Effector CD8-positive, alpha-beta T cell (primary cell): ENCODE measurements at regions not wholly inside any gene's neighbourhood (a gene's known extent, or its start where the extent isn't known, plus 50 kb on each side); places are given as distances from the start of the nearest gene placed in this dataset.

Experiments used
- DNase-seq: peaks from one replicate; lab custom pipeline; 2025; lab: John Stamatoyannopoulos, UW

DNA sequence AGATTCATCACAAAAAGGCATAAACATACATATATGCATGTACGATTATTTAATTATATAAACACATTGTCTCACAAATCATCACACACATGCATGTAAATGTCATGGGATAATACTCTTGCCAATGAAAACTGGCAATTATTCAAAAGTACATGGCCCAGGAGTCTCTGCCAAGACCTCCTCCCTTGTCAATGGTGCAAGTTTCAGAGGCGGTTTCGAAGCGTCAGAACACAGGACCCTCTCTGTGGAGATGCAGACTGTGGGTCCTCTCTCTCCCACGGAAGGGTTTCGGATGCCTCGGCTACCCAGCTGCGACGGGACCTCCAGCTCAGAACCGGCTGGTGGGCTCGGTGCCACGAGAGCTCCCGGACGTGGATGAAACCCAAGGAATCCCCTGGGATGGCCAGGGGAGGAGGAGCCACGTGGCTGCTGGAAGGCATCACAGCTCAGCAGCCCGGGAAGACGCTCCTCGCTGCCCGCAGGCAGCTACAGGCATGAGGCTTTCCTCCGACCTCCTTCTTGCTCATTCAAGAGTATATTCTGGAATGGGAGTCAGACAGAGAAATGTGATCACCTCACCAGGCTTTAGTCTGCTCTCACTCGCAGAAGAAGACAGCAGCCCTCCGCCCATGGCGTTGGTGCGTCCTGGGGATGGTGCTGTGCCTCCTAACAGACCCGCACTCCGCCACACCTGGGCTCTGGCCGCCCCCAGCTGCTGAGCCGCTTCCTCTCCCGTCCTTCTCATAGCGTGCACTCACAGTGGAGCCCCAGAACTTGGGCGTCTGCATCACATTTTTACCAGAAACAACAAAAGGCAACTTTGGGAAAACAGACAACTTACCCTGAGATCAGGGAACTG is 308.8 kb downstream of the IRX2 start:
- DNase-seq, result no peak

DNA sequence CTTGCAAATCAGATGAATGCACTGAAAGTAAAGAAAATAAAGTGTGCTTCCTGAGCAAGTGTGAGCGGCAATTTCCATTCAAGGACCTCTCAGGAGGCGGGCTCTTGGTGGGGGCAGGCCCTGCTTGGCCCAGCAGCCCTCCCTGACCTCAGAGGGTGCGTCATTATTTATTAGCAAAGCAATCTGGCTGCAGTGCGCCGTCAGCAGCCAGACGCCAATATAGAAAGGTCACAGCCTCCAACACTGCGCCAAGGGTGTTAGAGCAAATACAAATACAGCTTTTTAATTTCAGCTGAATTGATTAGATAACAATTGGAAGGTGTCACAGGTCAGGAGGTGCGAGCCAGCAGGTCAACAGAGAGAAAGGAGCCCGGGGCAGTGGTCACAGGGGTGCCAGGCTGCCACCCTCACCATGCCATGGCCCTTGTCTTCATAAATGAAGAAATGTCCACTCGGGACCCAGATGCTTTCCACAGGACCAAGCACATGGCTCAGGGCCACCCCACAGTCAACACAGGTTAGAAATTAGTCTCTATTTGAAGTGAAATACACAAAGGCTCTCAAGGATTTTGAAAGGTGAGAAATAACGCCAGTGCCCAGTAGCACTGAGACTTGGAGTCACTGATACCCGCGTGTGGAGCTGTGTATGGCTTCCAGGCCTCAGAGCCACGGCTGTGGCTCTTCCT is 309.8 kb downstream of the IRX2 start:
- no peak for DNase-seq

DNA sequence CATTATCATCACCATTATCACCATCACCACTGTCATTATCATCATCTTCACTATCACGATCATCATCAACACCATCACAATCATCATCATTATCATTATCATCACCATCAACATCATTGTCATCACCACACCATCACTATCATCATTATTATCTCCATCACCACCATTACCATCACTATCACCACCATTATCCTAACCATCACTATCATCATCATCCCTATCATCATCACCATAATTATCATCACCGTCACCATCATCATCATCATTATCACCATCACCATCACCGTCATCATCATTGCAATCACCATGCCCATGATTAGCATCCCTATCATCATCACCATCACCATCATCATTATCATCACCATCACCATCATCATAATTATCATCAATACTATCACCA is 311.9 kb downstream of the IRX2 start:
- no peak for DNase-seq

DNA sequence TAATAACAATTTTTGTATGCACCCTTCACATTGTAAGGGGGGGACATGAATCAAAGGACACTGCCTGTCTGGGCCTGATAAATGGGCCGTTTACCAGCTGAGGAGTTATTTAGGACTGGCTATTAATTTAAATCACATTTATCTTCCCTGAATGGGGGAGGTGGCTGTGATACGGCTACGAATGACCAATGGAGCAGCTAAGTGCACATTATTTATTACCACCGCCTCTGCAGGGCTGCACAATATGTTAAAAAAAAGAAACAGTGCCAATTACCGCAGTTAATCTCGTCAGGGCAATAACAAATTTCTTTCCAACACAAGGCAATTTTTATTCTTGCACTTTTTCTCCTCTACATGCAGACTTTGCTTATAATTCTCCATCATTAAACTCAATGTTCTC is 318.4 kb downstream of the IRX2 start:
- no peak for DNase-seq

DNA sequence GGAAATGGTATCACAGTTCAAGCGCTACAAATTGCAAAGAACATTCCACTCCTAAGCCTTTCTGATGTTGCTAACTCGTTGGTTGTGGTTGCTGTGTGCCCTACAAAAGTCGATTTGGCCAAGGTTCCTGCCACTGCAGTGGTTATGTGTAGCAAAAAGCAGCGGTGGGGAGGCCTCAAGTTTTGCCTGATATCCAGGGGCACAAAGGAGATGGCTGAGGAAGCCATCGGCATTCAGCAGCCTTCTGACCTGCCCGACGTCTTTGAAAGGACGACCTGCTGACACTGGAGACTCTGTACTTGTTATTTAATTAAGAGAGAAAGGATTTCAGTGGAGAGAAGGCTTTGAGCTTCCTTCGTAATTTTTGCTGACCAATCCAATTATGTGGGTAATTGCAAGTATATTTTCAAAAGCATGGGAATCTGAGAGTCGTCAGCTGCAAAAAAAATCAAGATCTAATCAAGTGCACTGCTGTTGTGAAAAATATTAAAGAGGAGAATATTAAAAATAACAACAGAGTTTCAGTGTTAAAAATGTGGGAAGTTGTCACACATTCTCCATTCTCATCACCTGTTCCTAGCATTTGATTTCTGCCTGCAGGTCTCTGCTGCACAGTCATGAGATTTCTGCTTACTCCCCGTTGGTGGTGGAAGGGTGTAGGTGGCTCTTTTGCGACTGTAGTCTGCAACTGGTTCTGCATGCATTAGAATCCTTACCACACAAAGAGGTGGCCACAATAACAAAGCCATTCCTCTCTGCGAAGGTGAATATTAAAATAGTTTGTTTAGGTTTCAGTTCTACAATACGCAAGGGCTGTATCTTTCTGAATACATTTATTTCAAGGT is 319.2 kb downstream of the IRX2 start:
- no peak for DNase-seq

DNA sequence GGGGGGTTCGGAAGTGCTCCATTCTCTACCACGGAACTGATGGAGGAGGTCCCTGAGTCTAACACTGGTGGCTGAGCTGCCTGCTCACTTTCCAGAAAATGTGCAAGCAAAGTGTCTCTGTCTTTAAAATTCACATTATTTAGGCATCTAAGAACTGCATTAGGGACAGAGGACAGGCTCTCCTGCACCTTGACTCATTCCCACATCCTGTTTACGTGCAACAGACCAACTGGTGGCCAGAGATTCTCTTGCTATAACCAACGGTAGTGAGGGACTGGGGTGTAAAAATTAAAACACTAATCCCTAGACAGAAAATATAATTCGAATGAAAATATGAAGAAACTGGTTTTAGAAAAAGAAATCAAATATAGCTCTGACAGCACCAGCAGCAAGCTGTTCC is 320.9 kb downstream of the IRX2 start:
- DNase-seq, result no peak

DNA sequence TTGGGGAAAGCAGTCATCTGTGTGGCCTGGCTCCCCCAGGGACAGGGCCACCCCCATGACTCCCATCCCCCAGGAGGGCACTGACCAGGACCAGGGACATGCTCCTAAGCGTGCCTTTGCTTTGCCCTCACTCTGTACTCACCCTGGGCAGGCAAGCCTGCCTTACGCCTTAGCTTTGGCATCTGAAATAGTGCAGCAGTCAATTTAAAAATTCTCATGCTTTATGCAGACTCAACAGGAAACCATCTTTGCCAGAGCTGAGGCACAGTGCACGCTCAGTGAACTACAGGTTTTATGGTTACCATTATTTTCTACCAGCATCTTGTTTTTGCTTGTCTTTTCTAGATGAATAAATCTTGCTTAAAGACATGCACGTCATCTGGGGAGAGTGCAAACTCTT is 323.5 kb downstream of the IRX2 start:
- no peak for DNase-seq

DNA sequence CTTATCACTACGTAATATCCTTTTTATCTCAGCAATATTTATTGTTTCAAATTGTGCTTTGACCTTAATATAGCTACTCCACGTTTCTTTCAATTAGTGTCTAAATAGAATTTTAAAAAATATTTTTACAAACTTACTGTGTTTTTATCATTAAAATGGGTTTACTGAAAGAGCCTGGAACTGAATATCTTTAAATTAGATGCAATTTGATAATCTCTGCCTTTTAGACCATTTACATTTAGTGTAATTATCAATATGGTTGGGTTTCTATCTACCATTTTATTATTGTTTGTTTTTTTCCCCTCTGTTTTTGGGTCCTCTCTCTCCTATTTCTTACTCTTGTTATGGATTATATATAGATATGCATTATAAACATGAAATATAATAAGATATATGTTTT is 327.8 kb downstream of the IRX2 start:
- DNase-seq, result no peak

DNA sequence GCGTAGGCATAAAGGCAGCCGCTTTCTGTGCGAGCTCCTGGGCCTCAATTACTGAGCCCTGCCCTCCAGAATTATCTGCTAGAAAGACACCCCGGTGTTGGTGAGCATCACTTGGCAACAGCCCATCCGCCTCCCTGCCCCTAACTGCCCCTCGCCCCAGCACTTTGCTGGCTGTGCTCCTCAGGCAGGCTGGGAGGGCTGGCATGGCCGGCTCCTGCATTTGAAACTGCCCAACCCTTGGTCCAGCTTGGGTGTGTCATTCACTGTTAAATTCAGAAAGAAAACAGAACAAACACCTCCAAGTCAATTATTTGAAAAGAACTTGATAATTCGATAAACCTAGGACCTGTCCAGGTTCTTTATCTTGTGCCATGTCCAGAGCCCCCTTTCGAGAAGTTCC is 334.2 kb downstream of the IRX2 start:
- DNase-seq, result no peak

DNA sequence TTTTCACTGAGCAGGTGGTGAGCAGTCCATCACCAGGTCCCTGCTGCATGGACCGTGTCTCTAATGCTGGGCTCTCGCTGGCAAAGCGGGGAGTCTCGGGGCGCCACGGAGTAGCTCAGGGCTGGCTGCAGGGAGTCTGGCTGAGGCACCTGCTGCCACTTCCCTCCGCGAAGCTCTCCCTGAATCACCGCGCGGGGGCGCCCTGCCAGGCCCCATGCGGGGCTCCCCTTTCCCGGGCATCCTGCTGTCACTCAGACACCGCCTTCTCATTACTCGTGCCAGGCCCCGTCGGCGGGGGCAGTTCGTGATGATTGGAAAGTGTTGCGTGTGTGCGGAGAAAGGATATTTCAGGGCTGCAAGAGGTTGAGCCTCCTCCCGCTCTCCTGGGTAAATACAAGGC is 335.8 kb downstream of the IRX2 start:
- no peak for DNase-seq

DNA sequence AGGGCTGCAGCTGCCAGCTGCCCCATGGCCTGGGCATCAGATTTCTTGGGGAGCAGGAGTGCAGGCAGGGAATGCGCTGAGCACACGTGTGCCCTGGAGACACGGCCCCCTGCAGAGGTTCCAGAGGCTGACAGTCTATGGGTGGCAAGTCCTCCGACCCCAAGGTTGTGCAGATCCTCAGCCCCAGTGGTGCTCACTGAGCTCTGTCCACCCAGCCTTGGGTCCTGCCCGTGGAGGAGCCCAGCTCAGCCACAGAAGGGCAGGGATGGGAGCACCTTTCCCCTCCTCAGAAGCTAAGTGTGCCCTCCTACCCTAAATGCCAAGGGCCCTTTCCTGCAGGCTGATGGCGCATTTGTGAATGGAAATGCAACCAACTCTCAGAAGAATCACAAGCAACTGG is 341.0 kb downstream of the IRX2 start:
- DNase-seq, result no peak

DNA sequence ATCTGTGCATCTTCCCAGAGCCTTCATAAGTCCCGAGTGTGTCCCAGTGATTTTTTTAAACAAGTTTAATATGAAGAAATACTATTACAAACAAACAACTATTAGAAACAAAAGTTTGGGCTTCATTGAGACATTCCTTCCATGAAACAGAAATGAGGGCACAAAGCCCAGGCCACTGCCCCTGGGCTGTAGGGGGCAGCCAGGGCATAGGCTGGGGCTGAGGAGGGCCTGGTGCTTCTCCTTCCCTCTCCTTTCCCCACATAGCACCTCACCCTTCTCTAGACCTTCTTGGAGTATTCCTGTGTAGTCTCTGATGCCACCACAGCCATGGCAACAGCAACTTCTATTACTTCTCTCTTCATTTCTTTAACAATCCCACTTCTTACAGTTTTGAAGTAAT is 348.2 kb downstream of the IRX2 start:
- no peak for DNase-seq

DNA sequence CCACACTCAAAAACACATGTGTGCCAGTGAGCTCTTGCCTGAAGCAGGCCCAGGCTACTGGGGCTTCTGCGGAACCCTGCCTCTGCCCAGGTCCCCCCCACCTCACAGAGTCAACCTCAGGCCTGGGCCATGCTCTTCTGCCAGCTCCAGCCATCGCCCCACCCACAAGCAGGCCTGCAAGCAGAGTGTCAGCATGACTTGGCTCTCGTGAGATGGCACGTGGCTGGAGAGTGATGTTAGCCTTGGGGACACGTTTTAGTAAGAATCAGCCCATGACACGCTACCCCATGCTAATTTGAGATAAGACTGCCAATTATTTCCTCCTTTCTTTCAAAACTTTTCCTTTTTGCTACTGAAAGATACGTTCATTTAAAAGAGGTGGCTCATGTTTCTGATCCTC is 351.7 kb downstream of the IRX2 start:
- DNase-seq, result no peak

DNA sequence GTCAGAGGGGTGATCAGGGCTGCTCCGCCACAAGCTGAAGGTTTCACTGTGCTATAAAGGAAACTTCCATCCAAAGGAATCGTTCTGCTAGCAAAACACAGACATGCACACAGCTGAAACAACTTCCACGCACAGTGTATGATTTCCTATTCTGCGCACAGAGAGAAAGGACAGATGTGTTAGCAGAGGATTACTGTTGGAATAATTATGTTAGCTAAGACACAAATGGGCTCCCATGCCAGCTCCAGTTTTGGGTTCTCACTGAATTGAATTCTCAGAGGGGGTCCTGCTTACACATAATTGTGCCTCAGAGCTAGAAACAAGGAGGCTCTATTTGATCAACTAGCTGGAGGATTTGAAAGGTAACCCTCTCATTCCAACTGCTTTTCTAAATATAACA is 352.4 kb downstream of the IRX2 start:
- DNase-seq, result no peak

DNA sequence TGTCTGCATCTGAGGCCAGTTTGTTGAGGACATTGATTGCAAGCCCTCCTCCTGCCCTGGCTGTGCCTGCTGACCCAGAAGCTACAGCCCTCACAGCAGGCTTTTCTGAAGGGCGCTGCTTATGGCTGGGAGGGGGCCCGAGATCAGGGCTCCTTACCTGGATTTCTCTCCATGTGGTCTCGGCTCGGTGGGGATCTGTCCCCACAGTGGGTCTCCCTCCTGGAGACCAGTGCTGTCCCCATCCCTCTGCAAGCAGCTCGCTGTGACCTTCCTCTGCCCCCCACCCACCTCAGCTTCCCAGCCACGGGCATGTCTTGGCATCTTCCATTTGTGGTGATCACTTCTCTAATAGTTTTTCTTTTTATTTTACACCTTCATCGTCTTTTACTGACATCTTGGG is 357.9 kb downstream of the IRX2 start:
- no peak for DNase-seq

DNA sequence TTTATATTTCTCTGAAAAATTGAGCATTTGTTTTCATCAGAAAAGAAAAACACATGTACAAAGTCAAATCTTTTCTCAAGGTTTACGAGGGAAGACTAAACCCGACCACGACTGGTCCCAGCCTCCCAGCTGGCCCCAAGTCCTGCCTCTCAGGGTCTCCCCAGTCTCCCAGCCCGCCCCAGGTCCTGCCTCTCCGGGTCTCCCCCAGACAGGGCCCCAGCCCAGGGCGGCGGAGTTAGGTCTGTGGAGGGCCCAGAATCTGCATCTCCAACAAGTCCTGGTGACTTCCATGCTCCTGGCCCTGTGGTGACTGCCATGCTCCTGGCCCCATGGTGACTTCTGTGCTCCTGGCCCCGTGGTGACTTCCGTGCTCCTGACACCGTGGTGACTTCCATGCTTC is 359.9 kb downstream of the IRX2 start:
- no peak for DNase-seq

DNA sequence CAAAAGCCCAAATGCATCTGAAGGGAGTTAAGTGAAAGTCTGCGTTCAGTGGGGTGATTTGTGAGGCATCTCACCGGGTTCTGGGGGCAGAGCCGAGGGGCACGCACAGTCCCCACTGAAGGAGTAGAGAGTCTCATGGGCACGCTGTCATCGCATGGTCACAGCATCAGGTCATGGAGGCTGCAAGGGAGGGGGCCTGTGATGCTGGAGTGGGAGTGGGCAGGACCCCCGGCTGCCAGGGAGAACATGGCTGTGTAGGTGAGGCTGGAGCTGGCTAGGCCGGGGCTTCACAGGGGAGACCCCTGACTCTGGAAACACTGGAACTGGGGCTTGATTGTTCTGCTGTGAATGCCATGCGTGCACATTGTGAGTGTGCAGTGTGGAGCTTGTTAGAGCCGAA is 360.5 kb downstream of the IRX2 start:
- DNase-seq, result no peak

DNA sequence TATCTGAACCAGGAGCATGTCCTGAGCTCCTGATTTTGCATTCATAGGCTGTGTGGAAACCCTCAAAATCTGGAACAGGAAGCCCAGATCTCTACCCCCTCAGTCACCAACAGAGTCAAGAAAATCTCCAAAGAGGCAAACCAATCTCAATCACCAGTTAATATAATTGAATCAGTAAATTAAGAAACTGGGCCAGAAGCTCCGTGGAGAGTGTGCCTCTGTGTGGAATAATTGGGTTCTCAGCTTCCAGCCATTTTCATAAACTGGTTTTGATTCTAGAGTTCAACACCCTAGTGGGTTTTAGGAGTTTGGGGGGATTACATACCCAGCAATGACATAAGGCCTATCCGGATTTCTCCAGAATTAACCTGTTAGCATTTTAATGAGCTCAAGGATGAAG is 362.9 kb downstream of the IRX2 start:
- DNase-seq, result no peak

DNA sequence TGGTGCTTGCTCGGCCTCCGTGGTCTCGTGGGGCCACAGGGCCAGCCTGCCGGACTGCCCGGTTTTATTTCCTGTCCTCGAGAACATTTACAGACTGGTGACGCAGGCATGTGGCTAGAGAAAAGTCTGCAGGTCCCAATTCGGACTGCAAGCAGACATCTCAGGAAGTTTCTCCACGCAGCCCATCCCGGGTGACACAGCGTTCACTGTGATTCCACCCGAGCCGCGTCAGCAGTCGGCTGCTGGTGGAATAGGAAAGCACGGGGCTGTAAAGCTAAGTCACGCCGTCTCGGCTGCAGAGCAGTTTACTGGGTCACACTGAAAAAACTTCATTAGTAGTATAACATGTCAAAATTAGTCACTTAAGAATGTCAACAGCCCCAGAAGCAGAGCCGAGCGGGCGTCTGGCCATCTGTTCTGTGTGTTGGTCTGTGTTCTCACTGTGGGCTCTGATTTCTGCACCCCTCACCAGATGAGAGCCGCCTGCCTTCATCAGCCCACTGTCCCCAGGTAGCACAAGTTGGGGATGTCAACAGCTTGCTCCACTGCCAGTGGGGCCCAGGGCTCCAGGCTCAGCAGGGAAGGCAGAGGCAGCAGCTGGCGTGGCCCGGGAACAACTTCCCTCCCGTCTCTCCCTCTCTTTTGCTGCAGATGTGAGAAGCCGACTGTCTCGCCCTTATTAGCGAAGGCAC is 363.7 kb downstream of the IRX2 start:
- no peak for DNase-seq

DNA sequence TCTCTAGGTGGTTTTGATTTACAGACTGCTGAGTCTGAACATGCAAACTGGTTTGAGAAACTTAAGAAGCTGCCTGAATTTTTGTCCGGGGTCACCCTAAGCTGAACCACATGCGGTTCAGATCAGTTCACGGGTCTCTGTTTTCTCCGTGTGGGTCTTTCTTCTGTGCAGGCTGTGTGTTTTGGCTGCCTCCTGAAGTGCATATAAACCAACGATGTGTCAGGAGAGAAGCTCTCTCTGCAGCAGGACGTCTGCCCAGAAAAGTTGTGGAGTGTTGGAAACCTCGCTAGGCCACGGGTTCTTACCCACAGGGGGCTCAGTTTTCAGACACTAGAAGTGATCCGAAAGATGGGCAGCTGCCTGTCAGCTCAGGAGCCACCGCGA is 364.2 kb downstream of the IRX2 start:
- no peak for DNase-seq

DNA sequence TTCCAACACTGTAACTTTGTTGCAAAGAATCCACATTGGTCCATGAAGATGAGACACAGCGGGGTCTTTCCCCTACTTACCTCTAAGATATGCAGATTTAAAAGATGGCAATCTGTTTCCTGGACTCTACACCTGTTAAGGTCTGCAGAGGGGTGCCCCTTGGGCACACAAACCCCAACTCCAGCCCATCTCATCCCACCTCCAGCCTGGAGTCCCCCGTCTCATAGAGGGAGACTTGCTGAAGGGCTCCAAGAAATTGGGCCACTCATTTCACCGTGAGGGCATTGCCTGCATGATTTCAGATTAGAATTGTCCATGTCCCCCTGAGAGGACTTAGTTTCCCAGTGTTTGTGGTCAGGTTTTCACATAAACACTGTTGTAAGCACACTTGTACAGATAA is 365.7 kb downstream of the IRX2 start:
- DNase-seq, result no peak

DNA sequence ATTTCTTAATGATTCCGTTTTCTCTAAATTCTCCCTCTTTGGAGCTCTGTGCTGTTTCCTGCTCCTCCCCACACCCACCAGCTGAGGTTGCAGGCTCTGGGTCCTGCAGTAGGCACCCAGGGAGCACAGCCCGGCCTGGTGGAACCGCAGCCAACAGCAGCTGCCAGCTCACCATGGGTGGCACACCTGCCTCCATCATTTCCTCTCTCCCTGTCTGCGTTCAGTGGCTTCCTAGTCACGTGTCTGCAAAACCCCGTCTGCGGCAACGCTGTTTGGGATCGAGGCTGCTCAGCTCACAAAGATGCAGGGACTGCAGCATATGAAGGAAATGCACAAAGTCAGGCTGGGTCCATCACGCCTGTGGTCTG is 367.8 kb downstream of the IRX2 start:
- no peak for DNase-seq
